A673 (cell line): ENCODE measurements at regions not wholly inside any gene's neighbourhood (a gene's known extent, or its start where the extent isn't known, plus 50 kb on each side); places are given as distances from the start of the nearest gene placed in this dataset.

Experiments
- BruUV-seq: library from RNA; stranded (reverse); fragments of 400-500 nt; replicated peaks from 2 replicates; lab custom pipeline; 2021; lab: Mats Ljungman, UMichigan
- CTCF ChIA-PET: fragments of 300-600 bp; sonication (Branson Sonifier 250); formaldehyde crosslinking; loops from one replicate; lab custom pipeline; 2022; ENCODE audit warnings: antibody characterized with exemption; lab: Charles Lee
- POLR2A ChIA-PET: fragments of 300-600 bp; sonication (Branson Sonifier 250); formaldehyde crosslinking; loops from one replicate; lab custom pipeline; 2022; ENCODE audit warnings: antibody characterized with exemption; ENCODE audit not compliant: low non-redundant PET; lab: Charles Lee
- DNase-seq: peaks from one replicate; pipeline ENCODE4 v3.0.0-alpha.2; 2015; ENCODE audit warnings: low spot score
- H3K27ac ChIP-seq: fragments of 200-600 bp; sonication (generic); 2 replicates; pipeline ENCODE4 v1.5.1; 2016; ENCODE audit warnings: mixed run types, low read depth, mild to moderate bottlenecking, mixed read lengths, antibody characterized with exemption, low read length; ENCODE audit not compliant: poor library complexity, severe bottlenecking
- H3K27me3 ChIP-seq: fragments of 200-600 bp; sonication (generic); replicated peaks from 2 replicates; pipeline ENCODE4 v1.6.1; 2017; ENCODE audit warnings: mixed run types, low read depth, mild to moderate bottlenecking, mixed read lengths, antibody characterized with exemption, low read length; ENCODE audit not compliant: insufficient read depth, poor library complexity
- H3K36me3 ChIP-seq: fragments of 200-600 bp; sonication (generic); 2 replicates; pipeline ENCODE4 v1.6.1; 2016; ENCODE audit warnings: mixed run types, mild to moderate bottlenecking, mixed read lengths, antibody characterized with exemption, low read length; ENCODE audit not compliant: insufficient read depth, poor library complexity, severe bottlenecking
- H3K4me1 ChIP-seq: fragments of 200-600 bp; sonication (generic); 2 replicates; pipeline ENCODE4 v1.6.1; 2017; ENCODE audit warnings: mixed run types, mild to moderate bottlenecking, mixed read lengths, antibody characterized with exemption, low read length; ENCODE audit not compliant: insufficient read depth, poor library complexity, severe bottlenecking
- H3K4me3 ChIP-seq: fragments of 200-600 bp; sonication (generic); 2 replicates; pipeline ENCODE4 v1.5.1; 2016; ENCODE audit warnings: low read depth, mixed run types, mild to moderate bottlenecking, mixed read lengths, low read length; ENCODE audit not compliant: poor library complexity, severe bottlenecking
- H3K9me3 ChIP-seq: fragments of 200-600 bp; sonication (generic); 2 replicates; pipeline ENCODE4 v1.6.1; 2016; ENCODE audit warnings: mixed run types, low read depth, mild to moderate bottlenecking, mixed read lengths, antibody characterized with exemption, low read length; ENCODE audit not compliant: poor library complexity, severe bottlenecking
- CTCF ChIP-seq: fragments of 300-800, 200-600 bp; sonication (generic); conservative IDR thresholded peaks from 2 replicates; pipeline ENCODE4 v1.5.1; 2017; ENCODE audit warnings: low read depth, mild to moderate bottlenecking, antibody characterized with exemption, low read length, moderate library complexity, mixed read lengths
- EZH2 ChIP-seq: fragments of 200-600 bp; sonication (generic); IDR thresholded peaks from 2 replicates; pipeline ENCODE4 v1.6.1; 2017; ENCODE audit warnings: borderline replicate concordance, low read depth, mild to moderate bottlenecking, mixed read lengths, antibody characterized with exemption, low read length; ENCODE audit not compliant: poor library complexity, severe bottlenecking
- intact Hi-C: fragments of 100-400 bp; cut with micrococcal nuclease; formaldehyde crosslinking; loops from one replicate; pipeline ENCODE4 v1.10.0; 2022; ENCODE audit not compliant: unreplicated experiment

- no peak for DNase-seq
- TF ChIP-seq EZH2 (no peak), CTCF (no peak)
- Histone ChIP-seq H3K27ac (no peak overlapping the region), H3K4me1 (no peaks in the 10 kb centered on the region), H3K36me3 (no peaks in the 10 kb centered on the region), H3K9me3 (no peaks in the 10 kb centered on the region), H3K4me3 (no peak overlapping the region), H3K27me3 (no peaks in the 10 kb centered on the region)
- intact Hi-C loops = no loop called here
- ChIA-PET POLR2A (no interaction called here), CTCF (no interaction called here)
- BruUV-seq = no TSS peak
Observed at GRCh38 chr5:108562205-108562454, 180.2 kb upstream of the FBXL17 start.

- no peak for DNase-seq
- Histone ChIP-seq H3K9me3 (no peaks in the 10 kb centered on the region), H3K27ac (no peak overlapping the region), H3K27me3 (no peaks in the 10 kb centered on the region), H3K4me1 (no peaks in the 10 kb centered on the region), H3K4me3 (no peak overlapping the region), H3K36me3 (no peaks in the 10 kb centered on the region)
- TF ChIP-seq CTCF = no peak
- TF ChIP-seq EZH2 = no peak
- POLR2A ChIA-PET = no interaction called here
- BruUV-seq = no TSS peak
- CTCF ChIA-PET = no interaction called here
- intact Hi-C loops = no loop called here
Observed at GRCh38 chr5:108561416-108562204, 179.7 kb upstream of the FBXL17 start.

- H3K4me3 ChIP-seq = no peak overlapping the region
- peak; percentile 7 for DNase-seq
- ChIA-PET POLR2A (no interaction called here), CTCF (no interaction called here)
- no peaks in the 10 kb centered on the region for H3K36me3 ChIP-seq
- no peaks in the 10 kb centered on the region for H3K4me1 ChIP-seq
- no peaks in the 10 kb centered on the region for H3K9me3 ChIP-seq
- no peak overlapping the region for H3K27ac ChIP-seq
- no TSS peak for BruUV-seq
- intact Hi-C loops = no loop called here
- TF ChIP-seq CTCF = no peak
- no peak for TF ChIP-seq EZH2
- no peaks in the 10 kb centered on the region for H3K27me3 ChIP-seq
Observed at GRCh38 chr5:108560581-108560980, 178.7 kb upstream of the FBXL17 start.
